Lower lobe of right lung (tissue), 2 donors: ENCODE measurements at regions not wholly inside any gene's neighbourhood (a gene's known extent, or its start where the extent isn't known, plus 50 kb on each side); places are given as distances from the start of the nearest gene placed in this dataset.

Experiments
- ATAC-seq, 2 donors: fragments of 200-7000 bp; cut with Tn5 transposase; one replicate each; pipeline ENCODE4 v1.9.1; 2020 to 2022; ENCODE audit warnings: mild to moderate bottlenecking in 2 of 2, moderate library complexity in 2 of 2
- DNase-seq: peaks from one replicate; pipeline ENCODE4 v3.0.0-alpha.2; 2020
- H3K27ac ChIP-seq: fragments of 200-600 bp; one replicate; pipeline ENCODE4 v1.8.0; 2022
- H3K27me3 ChIP-seq: fragments of 200-600 bp; one replicate; pipeline ENCODE4 v1.8.0; 2022; ENCODE audit warnings: low read depth
- H3K36me3 ChIP-seq: fragments of 200-600 bp; one replicate; pipeline ENCODE4 v1.8.0; 2022; ENCODE audit warnings: mild to moderate bottlenecking
- H3K4me1 ChIP-seq: fragments of 200-600 bp; one replicate; pipeline ENCODE4 v1.8.0; 2022
- H3K4me3 ChIP-seq: fragments of 200-600 bp; one replicate; pipeline ENCODE4 v1.8.0; 2022; ENCODE audit warnings: mild to moderate bottlenecking
- H3K9me3 ChIP-seq: fragments of 200-600 bp; one replicate; pipeline ENCODE4 v1.8.0; 2022
- CTCF ChIP-seq: fragments of 200-600 bp; IDR thresholded peaks from one replicate; pipeline ENCODE4 v1.8.0; 2022; ENCODE audit warnings: antibody characterized with exemption, mild to moderate bottlenecking
- intact Hi-C: fragments of 100-400 bp; cut with DNase I; formaldehyde crosslinking; loops from one replicate; pipeline ENCODE4 v1.11.0; 2022
- donor health status: DM: no; HTN: yes; CAD: no; lungs with severe emphysema.

DNA sequence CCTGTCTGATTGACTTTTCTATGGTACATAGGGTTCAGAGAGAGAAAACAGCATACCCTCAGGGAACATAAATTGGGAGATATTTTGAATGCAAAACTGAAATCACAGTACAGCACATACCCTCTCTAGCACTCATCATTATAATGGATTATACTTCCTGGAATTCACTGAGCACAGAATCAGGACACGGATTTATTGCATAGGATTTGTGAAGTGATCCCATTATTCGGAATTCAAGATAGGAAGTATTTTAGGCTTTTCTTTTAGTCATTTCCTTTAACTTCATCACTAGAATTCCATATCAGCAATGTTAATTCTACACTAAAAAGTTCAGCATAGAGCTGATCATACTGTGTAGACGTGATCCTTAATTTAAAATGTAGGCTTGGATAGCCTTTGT is 407.0 kb downstream of the PID1 start:
- DNase-seq (no peak), ATAC-seq (no peak)
- no peaks in the 10 kb centered on the region for H3K27me3 ChIP-seq
- H3K4me3 ChIP-seq: no peak overlapping the region
- H3K36me3 ChIP-seq: no peaks in the 10 kb centered on the region
- H3K9me3 ChIP-seq: no peaks in the 10 kb centered on the region
- no peaks in the 10 kb centered on the region for H3K4me1 ChIP-seq
- no peak overlapping the region for H3K27ac ChIP-seq
- TF ChIP-seq CTCF: no peak
- intact Hi-C loops: no loop called here

DNA sequence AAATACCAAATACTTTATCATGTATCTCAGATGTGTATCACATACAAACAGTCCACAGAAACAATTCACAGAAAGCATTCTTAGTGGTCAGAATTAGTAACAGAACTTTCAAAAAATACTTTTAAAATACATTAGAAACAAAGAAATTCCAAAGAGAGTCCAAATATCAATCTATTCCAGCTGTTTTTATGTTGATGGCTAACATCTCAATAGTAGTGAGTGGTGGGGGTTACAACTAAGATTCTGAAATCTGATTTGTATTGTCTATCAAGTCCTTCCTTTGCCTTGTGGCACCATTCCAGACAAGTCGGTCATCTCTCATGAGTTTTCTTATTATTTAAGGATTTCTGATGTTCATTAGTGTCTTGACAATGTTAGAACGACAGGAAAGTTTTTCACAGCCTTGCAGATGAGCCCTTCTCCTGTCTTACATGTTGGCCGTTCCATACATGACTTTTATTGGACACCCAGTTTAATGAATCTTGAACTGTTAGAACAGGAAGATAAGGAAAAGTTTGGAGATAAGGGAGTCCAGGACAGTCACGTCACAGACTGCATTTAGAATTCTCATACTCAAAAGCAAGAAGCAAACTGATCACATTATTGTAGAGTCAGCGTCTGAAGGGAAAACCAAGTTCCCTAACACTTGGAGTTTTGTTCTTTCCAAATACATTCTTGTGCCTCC is 410.3 kb downstream of the PID1 start:
- Histone ChIP-seq H3K4me3 (no peak overlapping the region), H3K9me3 (no peaks in the 10 kb centered on the region), H3K4me1 (no peaks in the 10 kb centered on the region), H3K27ac (no peak overlapping the region), H3K36me3 (no peaks in the 10 kb centered on the region), H3K27me3 (no peaks in the 10 kb centered on the region)
- ATAC-seq: no peak
- no peak for DNase-seq
- no peak for TF ChIP-seq CTCF
- intact Hi-C loops: no loop called here

- no peak for DNase-seq
- Histone ChIP-seq H3K27ac (no peak overlapping the region), H3K27me3 (no peaks in the 10 kb centered on the region), H3K9me3 (no peaks in the 10 kb centered on the region), H3K4me3 (no peak overlapping the region), H3K4me1 (no peaks in the 10 kb centered on the region), H3K36me3 (no peaks in the 10 kb centered on the region)
- ATAC-seq: no peak
- intact Hi-C loops: no loop called here
- no peak for TF ChIP-seq CTCF
Observed at GRCh38 chr2:228853151-228853550, 417.9 kb downstream of the PID1 start.

GRCh38 chr2:228848638-228849037 is 422.4 kb downstream of the PID1 start:
- H3K27ac ChIP-seq: no peak overlapping the region
- H3K27me3 ChIP-seq: no peaks in the 10 kb centered on the region
- ATAC-seq: no peak
- H3K36me3 ChIP-seq: no peaks in the 10 kb centered on the region
- no peak overlapping the region for H3K4me3 ChIP-seq
- no peak for TF ChIP-seq CTCF
- intact Hi-C loops: no loop called here
- no peaks in the 10 kb centered on the region for H3K4me1 ChIP-seq
- no peaks in the 10 kb centered on the region for H3K9me3 ChIP-seq
- DNase-seq: no peak

- intact Hi-C loops: no loop called here
- H3K9me3 ChIP-seq: no peaks in the 10 kb centered on the region
- H3K27ac ChIP-seq: no peak overlapping the region
- ATAC-seq (no peak), DNase-seq (no peak)
- H3K36me3 ChIP-seq: no peaks in the 10 kb centered on the region
- H3K27me3 ChIP-seq: no peaks in the 10 kb centered on the region
- no peak for TF ChIP-seq CTCF
- no peaks in the 10 kb centered on the region for H3K4me1 ChIP-seq
- no peak overlapping the region for H3K4me3 ChIP-seq
Observed at GRCh38 chr2:228847684-228848083, 423.4 kb downstream of the PID1 start.

DNA sequence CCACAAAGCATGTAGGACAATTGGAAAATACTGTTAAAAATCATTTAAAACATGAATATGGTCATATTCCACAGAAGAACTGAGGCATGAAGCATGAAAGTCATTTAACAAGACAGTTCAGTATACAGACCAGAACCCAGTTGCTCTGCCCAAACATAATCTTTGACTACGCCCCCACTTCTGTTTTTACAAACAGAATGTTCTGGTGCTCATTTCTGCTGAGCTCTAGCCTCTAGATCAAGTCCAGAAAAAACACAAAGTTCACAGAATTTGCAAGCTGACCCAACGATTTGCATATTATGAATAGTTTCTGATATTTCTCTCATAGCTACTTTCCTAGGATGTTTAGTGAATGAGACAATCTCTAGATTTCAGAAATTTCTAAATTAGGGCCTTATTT is 424.9 kb downstream of the PID1 start:
- intact Hi-C loops: no loop called here
- Histone ChIP-seq H3K4me3 (no peak overlapping the region), H3K4me1 (no peaks in the 10 kb centered on the region), H3K27ac (no peak overlapping the region), H3K36me3 (no peaks in the 10 kb centered on the region), H3K9me3 (no peaks in the 10 kb centered on the region), H3K27me3 (no peaks in the 10 kb centered on the region)
- TF ChIP-seq CTCF: no peak
- no peak for ATAC-seq
- no peak for DNase-seq
